HCT116 (cell line): ENCODE measurements at regions not wholly inside any gene's neighbourhood (a gene's known extent, or its start where the extent isn't known, plus 50 kb on each side); places are given as distances from the start of the nearest gene placed in this dataset.

Source experiments
- CTCF ChIP-seq, 3 experiments: fragments of 200-600 bp in 1 of 3; sonication (generic) in 1 of 3; IDR thresholded peaks in 2 of 3; conservative IDR thresholded peaks in 1 of 3; 2 replicates each; pipeline ENCODE4 v1.5.1; 2012 to 2017; ENCODE audit warnings: low read depth in 2 of 3, low read length in 2 of 3, antibody characterized with exemption in 1 of 3, borderline replicate concordance in 1 of 3, control low read depth in 1 of 3, mild to moderate bottlenecking in 1 of 3, mixed read lengths in 1 of 3, mixed run types in 1 of 3, moderate library complexity in 1 of 3; ENCODE audit not compliant: insufficient read depth in 1 of 3
- EZH2 ChIP-seq: fragments of 200-600 bp; sonication (generic); IDR thresholded peaks from 2 replicates; pipeline ENCODE4 v1.6.1; 2017; ENCODE audit warnings: antibody characterized with exemption, mixed run types
- MAX ChIP-seq: IDR thresholded peaks from 2 replicates; pipeline ENCODE4 v1.6.1; 2012
- POLR2AphosphoS5 ChIP-seq: IDR thresholded peaks from 2 replicates; pipeline ENCODE4 v1.6.1; 2011; ENCODE audit warnings: mild to moderate bottlenecking, low read depth, low read length, moderate library complexity
- SP1 ChIP-seq: IDR thresholded peaks from 2 replicates; pipeline ENCODE4 v1.6.1; 2012; ENCODE audit warnings: low read depth
- YY1 ChIP-seq: IDR thresholded peaks from 2 replicates; pipeline ENCODE4 v1.6.1; 2011; ENCODE audit warnings: low read length, low read depth, moderate library complexity, mild to moderate bottlenecking; ENCODE audit not compliant: insufficient replicate concordance; ENCODE audit errors: extremely low read depth

- no peak for TF ChIP-seq CTCF (IDR thresholded peaks at IDR 0.05 in 2 of 3, conservative IDR thresholded peaks at IDR 0.05 in 1 of 3; ENCODE audit: borderline replicate concordance in 1 of 3, insufficient read depth in 1 of 3, low read depth in 2 of 3, low read length in 2 of 3)
- no peak for TF ChIP-seq POLR2AphosphoS5
- no peak for TF ChIP-seq EZH2
- no peak for TF ChIP-seq MAX
- TF ChIP-seq YY1, result no peak
- TF ChIP-seq SP1, result no peak
Measured at GRCh38 chr12:23434154-23434553, 515.3 kb downstream of the SOX5 start.
